ENCODE measurements at regions not wholly inside any gene's neighbourhood (a gene's known extent, or its start where the extent isn't known, plus 50 kb on each side); places are given as distances from the start of the nearest gene placed in this dataset.
"Not testable (repeated sequence)": the region's sequence is repeated elsewhere in the genome, so short reads cannot be mapped to it uniquely, and the experiment has no call there.

GRCh38 chr14:106094654-106095189, 568.3 kb downstream of the TMEM121 start:
- no peak for DNase-seq

- DNase-seq, result no peak
Observed at GRCh38 chr14:106107703-106108102, 581.3 kb downstream of the TMEM121 start.

- no peak for DNase-seq
Observed at GRCh38 chr14:106109337-106109736, 583.0 kb downstream of the TMEM121 start.

GRCh38 chr14:106115401-106115800, 589.0 kb downstream of the TMEM121 start:
- DNase-seq, result no peak

DNA sequence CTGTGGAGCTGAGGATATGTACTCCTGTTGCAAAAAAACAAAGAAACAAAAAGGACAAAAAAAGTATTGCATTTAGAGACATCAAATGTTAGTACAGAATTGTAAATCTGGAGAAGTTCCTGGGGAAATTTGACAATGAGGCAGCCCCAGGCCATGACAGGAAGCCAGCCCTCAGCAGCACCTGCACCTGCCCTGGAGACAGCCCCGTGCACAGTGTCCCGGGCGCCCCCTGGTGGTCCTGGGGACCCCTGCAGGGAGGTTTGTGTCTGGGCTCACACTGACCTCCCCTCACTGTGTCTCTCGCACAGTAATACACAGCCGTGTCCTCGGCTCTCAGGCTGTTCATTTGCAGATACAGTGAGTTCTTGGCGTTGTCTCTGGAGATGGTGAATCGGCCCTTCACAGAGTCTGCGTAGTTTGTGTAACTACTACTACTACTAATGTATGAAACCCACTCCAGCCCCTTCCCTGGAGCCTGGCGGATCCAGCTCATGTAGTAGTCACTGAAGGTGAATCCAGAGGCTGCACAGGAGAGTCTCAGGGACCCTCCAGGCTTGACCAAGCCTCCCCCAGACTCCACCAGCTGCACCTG, 590.1 kb downstream of the TMEM121 start:
- not testable (repeated sequence) for DNase-seq

DNA sequence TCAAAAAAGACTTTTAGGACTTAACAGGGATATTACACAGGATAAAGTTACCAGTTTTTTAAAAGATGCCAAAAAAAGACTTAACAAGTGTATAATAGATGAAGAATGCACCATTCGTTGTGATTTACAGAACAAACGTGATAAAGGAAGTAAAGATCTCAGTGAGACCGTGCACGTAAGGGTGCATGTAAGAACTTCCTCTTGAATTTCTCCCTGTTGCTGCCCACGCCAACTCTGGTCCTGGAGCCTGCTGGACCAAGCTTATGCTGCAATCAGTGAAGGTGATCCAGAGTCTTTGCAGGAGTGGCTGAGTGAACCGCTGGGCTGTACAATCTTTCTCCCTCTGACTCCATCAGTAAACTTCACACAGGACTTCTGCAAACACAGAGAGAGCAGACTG, 593.7 kb downstream of the TMEM121 start:
- no peak for DNase-seq

DNA sequence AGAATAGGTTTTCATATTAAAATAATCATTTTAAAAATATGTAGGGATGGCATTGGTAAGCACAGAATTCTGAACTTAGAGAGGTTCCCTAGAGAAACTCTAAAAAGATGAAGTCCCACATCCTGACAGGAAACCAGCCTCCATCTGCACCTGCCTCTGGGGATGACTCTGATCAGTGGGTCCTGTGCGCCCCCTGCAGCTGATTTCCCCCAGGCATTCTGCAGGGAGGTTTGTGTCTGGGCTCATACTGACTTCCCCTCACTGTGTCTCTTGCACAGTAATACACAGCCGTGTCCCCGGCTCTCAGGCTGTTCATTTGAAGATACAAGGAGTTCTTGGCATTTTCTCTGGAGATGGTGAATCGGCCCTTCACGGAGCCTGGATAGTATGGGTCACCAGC, 602.9 kb downstream of the TMEM121 start:
- no peak for DNase-seq

DNA sequence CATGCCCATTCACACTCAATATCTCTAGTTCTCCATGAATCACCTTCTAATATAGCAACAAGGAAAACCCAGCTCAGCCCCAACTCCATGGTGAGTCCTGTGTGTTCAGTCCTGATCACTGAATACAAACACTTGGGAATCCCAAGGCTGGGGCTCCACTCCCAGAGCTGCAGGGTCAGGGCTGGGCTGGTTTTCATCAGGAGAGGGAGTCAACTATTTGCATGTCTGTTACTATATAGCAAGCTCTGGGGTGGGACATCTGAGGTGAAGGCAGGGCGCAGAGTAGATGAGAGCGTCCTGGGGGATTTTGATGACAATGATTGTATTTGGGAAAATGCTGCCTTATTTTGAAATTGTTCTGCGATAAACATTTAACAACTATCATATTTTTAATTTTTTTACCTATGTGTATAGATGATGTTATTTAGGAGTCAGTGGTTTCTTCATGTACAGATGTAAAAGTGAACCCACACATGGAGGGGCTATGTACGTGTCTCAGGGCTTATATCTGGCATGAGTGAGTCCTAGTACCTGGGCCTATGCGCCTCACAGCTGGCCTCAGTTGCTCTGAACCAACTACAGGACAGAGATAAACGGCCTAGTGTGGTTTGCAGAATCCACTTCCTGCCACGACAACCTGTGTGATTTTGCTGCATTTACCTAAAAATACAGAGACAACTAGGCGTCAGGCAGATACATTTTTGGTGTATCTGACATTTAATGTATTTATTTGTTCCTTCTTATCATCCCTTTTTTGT, 603.7 kb downstream of the TMEM121 start:
- DNase-seq, result not testable (repeated sequence)

DNA sequence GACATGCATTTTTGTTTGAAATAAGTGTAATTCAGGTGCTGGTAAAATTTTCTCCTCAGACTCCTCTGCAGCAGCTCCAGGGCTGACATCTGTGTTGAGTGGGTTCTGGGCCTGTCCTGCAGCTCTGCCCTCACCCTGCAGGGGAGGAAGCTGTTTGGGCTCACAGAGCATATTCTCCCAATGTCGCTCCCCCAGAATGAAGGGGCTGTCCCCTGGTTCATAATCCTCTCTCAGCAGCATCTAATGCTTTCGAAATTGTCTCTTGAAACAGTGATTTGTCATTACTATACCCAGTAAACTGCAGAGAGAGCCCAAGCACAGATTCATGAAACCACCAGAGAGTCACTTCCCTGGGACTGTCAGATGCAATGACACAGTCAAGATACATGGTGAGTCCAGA, 606.7 kb downstream of the TMEM121 start:
- DNase-seq, result not testable (repeated sequence)

DNA sequence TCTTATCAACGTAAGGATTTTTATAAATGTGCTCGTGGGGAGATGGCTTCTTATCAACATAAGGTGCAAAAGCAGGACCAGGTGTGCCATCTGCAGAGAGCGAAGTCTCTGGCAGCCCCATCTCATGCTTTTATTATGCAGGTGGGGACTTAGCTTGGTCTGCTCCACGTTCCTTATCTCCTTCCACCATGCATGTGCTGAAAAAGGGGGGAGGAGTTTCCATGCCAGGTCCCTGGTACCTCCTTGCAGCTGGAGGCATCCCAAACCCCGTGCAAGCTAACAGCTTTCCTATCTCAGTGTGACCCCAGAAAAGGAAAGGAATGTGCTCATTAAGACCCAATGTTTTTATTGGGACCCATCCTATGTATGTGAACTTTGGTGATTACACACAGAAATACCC, 608.5 kb downstream of the TMEM121 start:
- DNase-seq, result no peak

- DNase-seq, result no peak
Observed at GRCh38 chr14:106141242-106142220, 615.1 kb downstream of the TMEM121 start.

DNA sequence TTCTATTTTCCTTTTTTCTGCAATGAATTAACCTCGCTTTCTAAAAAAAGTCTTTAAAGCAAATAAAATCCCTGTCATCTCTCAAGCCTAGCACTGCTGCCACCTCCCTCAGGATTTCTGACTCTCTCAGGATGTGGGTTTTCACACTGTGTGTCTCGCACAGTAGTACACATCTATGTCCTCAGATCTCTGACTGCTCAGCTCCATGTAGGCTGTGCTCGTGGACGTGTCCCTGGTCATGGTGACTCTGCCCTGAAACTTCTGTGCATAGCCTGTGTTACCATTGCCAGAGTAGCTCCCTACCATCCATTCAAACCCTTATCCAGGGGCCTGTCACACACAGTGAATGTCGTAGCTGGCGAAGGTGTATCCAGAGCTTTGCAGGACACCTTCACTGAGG, 619.3 kb downstream of the TMEM121 start:
- not testable (repeated sequence) for DNase-seq

DNA sequence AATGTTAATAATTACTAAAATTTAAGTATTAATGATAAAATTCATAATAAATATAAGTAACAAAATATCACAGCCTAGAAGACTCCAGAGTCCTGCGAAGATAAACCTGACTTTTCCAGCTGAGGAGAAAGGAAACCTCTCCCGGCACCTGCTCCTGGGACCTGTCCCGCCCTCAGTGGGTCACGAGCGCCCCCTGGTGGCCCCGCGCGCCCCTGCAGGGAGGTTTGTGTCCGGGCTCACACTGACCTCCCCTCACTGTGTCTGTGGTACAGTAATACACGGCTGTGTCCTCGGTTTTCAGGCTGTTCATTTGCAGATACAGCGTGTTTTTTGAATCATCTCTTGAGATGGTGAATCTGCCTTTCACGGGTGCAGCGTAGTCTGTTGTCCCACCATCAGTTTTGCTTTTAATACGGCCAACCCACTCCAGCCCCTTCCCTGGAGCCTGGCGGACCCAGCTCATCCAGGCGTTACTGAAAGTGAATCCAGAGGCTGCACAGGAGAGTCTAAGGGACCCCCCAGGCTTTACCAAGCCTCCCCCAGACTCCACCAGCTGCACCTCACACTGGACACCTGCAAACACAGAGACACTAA, 627.1 kb downstream of the TMEM121 start:
- DNase-seq, result not testable (repeated sequence)

- DNase-seq, result no peak
Observed at GRCh38 chr14:106163316-106163715, 636.9 kb downstream of the TMEM121 start.

DNA sequence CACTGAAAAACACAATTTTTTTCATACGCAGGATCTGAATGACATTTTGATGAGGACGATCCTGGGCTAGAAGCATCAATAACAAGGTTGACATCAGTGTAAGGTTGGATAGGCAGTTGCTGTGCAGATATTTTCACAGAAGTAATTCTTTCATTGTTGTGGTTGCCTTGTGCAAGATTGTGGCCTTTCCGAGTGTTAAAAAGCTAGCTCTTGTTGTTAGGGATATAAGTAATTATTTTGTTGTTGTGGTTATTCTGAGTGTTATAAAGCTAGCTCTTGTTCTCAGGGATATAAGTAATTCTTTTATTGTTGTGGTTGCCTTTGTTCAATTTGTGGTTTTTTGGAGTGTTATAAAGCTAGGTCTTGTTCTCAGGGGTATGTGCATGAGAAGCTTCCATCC, 637.4 kb downstream of the TMEM121 start:
- DNase-seq, result not testable (repeated sequence)

DNA sequence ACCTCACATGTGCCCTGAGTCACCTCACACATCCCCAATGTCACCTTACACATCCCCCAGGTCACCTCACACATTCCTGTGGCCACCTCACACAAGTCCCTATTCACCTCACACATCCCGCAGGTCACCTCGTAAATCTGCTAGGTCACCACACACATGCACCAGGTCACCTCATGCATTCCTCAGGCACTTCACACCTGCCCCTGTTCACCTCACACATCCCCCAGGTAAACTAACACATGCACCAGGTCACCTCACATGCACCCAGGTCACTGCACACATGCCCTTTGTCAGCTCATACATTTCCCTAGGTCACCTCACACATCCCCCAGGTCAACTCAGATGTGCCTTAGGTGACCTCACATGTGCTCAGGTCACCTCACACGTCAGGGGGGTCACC, 639.8 kb downstream of the TMEM121 start:
- no peak for DNase-seq

GRCh38 chr14:106166650-106167204, 640.3 kb downstream of the TMEM121 start:
- DNase-seq, result no peak

- DNase-seq, result not testable (repeated sequence)
Observed at GRCh38 chr14:106170163-106170658, 643.8 kb downstream of the TMEM121 start.

- no peak for DNase-seq
Observed at GRCh38 chr14:106174206-106174605, 647.8 kb downstream of the TMEM121 start.

DNA sequence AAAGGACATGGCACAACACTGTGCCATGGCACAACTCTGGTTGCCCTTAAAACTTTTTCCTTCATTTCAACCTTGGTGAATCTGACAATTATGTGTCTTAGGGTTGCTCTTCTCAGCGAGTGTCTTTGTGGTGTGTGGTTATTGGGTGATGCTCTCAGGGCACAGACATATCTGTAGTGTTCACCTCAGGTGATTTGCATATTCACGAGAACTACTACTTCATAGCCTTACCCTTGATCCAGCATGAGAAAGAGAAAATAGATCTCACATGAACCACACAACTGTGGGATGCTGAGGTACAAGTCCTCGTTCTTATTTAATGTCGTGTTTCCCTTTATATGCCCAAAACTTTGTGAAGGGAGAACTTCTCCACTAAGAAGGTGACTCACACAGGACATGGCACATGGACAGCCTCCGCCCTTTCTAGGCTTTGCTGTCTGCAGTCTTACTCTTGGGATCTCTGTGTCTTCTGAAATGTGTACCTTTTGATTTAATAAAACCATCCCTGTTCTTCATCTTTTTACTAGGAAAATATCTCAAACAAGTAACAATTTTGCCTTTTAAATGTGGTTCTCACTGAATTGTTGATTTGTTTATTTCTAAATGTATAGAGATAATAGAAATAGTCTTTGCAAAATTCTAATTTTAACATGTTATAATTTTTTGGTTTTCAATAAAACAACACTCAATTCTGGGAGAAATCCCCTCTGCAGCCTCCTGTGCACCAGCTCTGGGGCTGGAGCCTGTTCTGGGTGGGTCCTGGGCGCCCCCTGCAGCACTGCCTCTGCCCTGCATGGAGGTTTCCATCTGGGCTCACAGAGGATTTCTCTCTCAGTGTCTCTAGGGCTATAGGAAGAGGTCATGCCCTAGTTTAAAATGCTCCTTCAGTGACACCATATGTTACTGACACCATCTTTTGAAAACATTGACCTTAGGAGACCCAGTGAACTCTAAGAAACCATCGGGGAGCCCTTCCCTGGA, 651.2 kb downstream of the TMEM121 start:
- DNase-seq, result not testable (repeated sequence)

DNA sequence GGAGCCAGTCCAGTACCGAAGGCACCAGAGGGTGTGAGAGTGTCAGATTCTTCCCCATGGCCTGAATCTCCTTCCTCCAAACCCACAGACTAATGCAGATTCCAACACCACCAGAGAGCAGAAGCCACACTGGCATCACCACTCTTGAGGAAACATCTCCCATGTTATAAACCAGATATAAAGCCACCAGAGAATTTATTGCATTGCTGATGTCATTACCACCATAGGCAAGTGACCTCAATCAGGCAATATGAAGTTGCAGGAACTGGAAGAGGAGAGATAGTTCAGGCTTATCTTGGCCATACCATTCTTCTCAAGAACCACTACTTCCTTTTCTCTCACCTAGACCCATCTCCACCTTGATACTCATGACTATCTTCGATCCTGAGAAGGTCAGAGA, 653.4 kb downstream of the TMEM121 start:
- no peak for DNase-seq

All from left hindlimb (tissue), 1 donor.